ENCODE measurements at regions not wholly inside any gene's neighbourhood (a gene's known extent, or its start where the extent isn't known, plus 50 kb on each side); places are given as distances from the start of the nearest gene placed in this dataset.

GRCh38 chr2:13308989-13309388, 592.3 kb downstream of the TRIB2 start (continued):
- TF ChIP-seq ZNF274 (IDR thresholded peaks at IDR 0.05; ENCODE audit: borderline replicate concordance, extremely low read depth, low read length) (no peak), TAF1 (IDR thresholded peaks at IDR 0.05; ENCODE audit: low read depth, low read length) (no peak)

Measured in H1 (cell line).